Breast epithelium (tissue), 4 donors: ENCODE measurements at regions not wholly inside any gene's neighbourhood (a gene's known extent, or its start where the extent isn't known, plus 50 kb on each side); places are given as distances from the start of the nearest gene placed in this dataset.
"Not testable (repeated sequence)": the region's sequence is repeated elsewhere in the genome, so short reads cannot be mapped to it uniquely, and the experiment has no call there.

Source experiments
- DNase-seq, 2 donors: peaks; one replicate each; pipeline ENCODE4 v3.0.0-alpha.2; 2019; ENCODE audit warnings: low spot score in 2 of 2
- H3K27ac ChIP-seq, 2 donors: fragments of 200-600 bp; sonication (generic) in 1 of 2; one replicate each; pipeline ENCODE4 v1.5.1; 2016 to 2019; ENCODE audit warnings: mild to moderate bottlenecking in 1 of 2
- H3K27me3 ChIP-seq, 2 donors: fragments of 200-600 bp; sonication (generic) in 1 of 2; one replicate each; pipeline versions ENCODE4 v1.5.1 to v1.6.0; 2017 to 2019; ENCODE audit warnings: control low read depth in 1 of 2, mild to moderate bottlenecking in 1 of 2
- H3K36me3 ChIP-seq: fragments of 200-600 bp; one replicate; pipeline ENCODE4 v1.5.1; 2019
- H3K4me1 ChIP-seq, 2 donors: fragments of 200-600 bp; sonication (generic); one replicate each; pipeline ENCODE4 v1.5.1; 2016 to 2019; ENCODE audit warnings: control low read depth in 1 of 2
- H3K4me3 ChIP-seq, 3 donors: fragments of 200-600 bp; sonication (generic); 1 replicate in 2 of 3; 2 replicates in 1 of 3; pipeline ENCODE4 v1.5.1; 2016 to 2019; ENCODE audit warnings: mild to moderate bottlenecking in 3 of 3, moderate library complexity in 2 of 3
- H3K9me3 ChIP-seq, 2 donors: fragments of 200-600 bp; sonication (generic) in 1 of 2; one replicate each; pipeline ENCODE4 v1.5.1; 2016 to 2019; ENCODE audit warnings: control low read depth in 1 of 2
- CTCF ChIP-seq, 3 donors: fragments of 450-650 bp; IDR thresholded peaks; one replicate each; pipeline ENCODE4 v1.5.1; 2016 to 2017; ENCODE audit warnings: antibody characterized with exemption in 3 of 3, mild to moderate bottlenecking in 3 of 3, moderate library complexity in 3 of 3
- POLR2A ChIP-seq: fragments of 450-650 bp; IDR thresholded peaks from one replicate; pipeline ENCODE4 v1.6.1; 2016; ENCODE audit warnings: antibody characterized with exemption, mild to moderate bottlenecking, moderate library complexity
- POLR2AphosphoS5 ChIP-seq, 3 donors: sonication (generic); formaldehyde crosslinking; IDR thresholded peaks; one replicate each; pipeline ENCODE4 v1.6.1; 2017; ENCODE audit warnings: antibody characterized with exemption in 3 of 3
- intact Hi-C: fragments of 100-400 bp; cut with DNase I; formaldehyde crosslinking; loops from one replicate; pipeline ENCODE4 v1.15.1; 2023; ENCODE audit warnings: low total_unique reads

- intact Hi-C loops = no loop called here
- Histone ChIP-seq H3K4me1 (no peaks in the 10 kb centered on the region), H3K4me3 (no peak overlapping the region), H3K27me3 (no peaks in the 10 kb centered on the region), H3K27ac (no peak overlapping the region), H3K36me3 (no peaks in the 10 kb centered on the region), H3K9me3 (no peaks in the 10 kb centered on the region)
- TF ChIP-seq POLR2AphosphoS5 (IDR thresholded peaks at IDR 0.05) = no peak
- TF ChIP-seq CTCF (IDR thresholded peaks at IDR 0.05) = no peak
- no peak for TF ChIP-seq POLR2A
- DNase-seq = no peak
Measured at GRCh38 chr17:72381597-72382397, 261.0 kb downstream of the SOX9 start.

GRCh38 chr17:72382971-72383722, 262.3 kb downstream of the SOX9 start:
- no peaks in the 10 kb centered on the region for H3K27me3 ChIP-seq
- no peak for DNase-seq
- H3K36me3 ChIP-seq = no peaks in the 10 kb centered on the region
- no peak for TF ChIP-seq POLR2AphosphoS5 (IDR thresholded peaks at IDR 0.05)
- no peak for TF ChIP-seq POLR2A
- TF ChIP-seq CTCF (IDR thresholded peaks at IDR 0.05) = no peak
- no peaks in the 10 kb centered on the region for H3K4me1 ChIP-seq
- intact Hi-C loops = no loop called here
- H3K4me3 ChIP-seq = peak overlapping the region in 1 of 3 donors; percentile 26
- no peaks in the 10 kb centered on the region for H3K9me3 ChIP-seq
- no peak overlapping the region for H3K27ac ChIP-seq

GRCh38 chr17:72385475-72385874, 264.7 kb downstream of the SOX9 start:
- Histone ChIP-seq H3K27ac (no peak overlapping the region), H3K4me3 (no peak overlapping the region), H3K27me3 (no peaks in the 10 kb centered on the region), H3K36me3 (no peaks in the 10 kb centered on the region), H3K4me1 (no peaks in the 10 kb centered on the region), H3K9me3 (no peaks in the 10 kb centered on the region)
- TF ChIP-seq POLR2AphosphoS5 (IDR thresholded peaks at IDR 0.05) (no peak), POLR2A (no peak), CTCF (IDR thresholded peaks at IDR 0.05) (no peak)
- intact Hi-C loops = no loop called here
- DNase-seq = no peak

- H3K4me1 ChIP-seq, H3K36me3 ChIP-seq, H3K27ac ChIP-seq, DNase-seq, H3K27me3 ChIP-seq, H3K9me3 ChIP-seq, intact Hi-C loops, H3K4me3 ChIP-seq: not testable (repeated sequence)
Measured at GRCh38 chr17:72386173-72386572, 265.4 kb downstream of the SOX9 start.

- TF ChIP-seq POLR2A = no peak
- TF ChIP-seq POLR2AphosphoS5 (IDR thresholded peaks at IDR 0.05) = no peak
- no peak for TF ChIP-seq CTCF (IDR thresholded peaks at IDR 0.05)
- no peak for DNase-seq
- H3K27me3 ChIP-seq = no peaks in the 10 kb centered on the region
- no peak overlapping the region for H3K4me3 ChIP-seq
- no peak overlapping the region for H3K27ac ChIP-seq
- H3K4me1 ChIP-seq = no peaks in the 10 kb centered on the region
- H3K9me3 ChIP-seq = no peaks in the 10 kb centered on the region
- no peaks in the 10 kb centered on the region for H3K36me3 ChIP-seq
- intact Hi-C loops = no loop called here
Measured at GRCh38 chr17:72386619-72387237, 265.9 kb downstream of the SOX9 start.
